SKM-1 treated with dmso at 0.1 percent for 144 hours (cell line): ENCODE measurements at regions not wholly inside any gene's neighbourhood (a gene's known extent, or its start where the extent isn't known, plus 50 kb on each side); places are given as distances from the start of the nearest gene placed in this dataset.

Source experiments
- DNase-seq: peaks from one replicate; lab custom pipeline; 2025; ENCODE audit not compliant: unreplicated experiment; lab: John Stamatoyannopoulos, UW

- DNase-seq: no peak
Observed at GRCh38 chr11:19377881-19378280, 137.1 kb upstream of the E2F8 start.

DNA sequence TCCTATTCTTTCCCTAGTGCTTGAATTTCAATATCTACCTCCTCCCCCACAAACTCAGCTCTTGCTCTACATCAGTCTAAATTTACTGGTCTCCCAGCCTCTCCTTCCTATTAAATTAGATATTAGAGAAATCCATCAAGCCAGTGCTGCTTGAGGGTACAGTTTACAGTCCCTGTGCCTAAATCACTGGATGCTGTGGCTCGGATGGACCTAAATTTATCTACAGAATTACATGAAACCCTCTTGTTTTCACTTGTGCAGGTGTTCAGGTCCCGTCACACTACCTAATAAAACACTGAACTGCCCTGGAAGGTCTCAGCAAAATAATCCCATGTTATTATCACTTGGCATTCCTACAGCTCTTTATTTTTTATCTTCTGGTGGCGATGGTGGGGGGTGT lies 134.7 kb upstream of the E2F8 start:
- DNase-seq: no peak

- no peak for DNase-seq
Observed at GRCh38 chr11:19374151-19374569, 133.4 kb upstream of the E2F8 start.

DNA sequence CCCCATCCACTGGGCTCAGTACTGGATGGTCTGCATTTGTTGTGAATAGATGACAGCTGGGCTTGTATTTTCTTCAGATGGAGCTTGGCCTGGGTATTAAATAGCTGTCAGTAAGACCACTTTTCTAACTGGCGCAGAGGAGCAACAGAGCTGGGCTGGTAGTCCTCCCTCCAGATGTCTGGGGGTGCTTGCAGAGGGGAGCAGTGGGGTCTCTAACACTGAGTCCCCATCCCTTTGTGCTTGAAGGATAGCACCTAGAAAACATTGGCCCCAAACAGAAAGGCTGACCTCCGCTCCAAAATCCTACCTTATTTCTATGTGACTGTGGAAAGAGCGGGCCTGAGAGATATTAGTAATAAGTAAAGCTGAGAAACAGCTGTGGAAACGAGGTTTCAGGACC lies 131.6 kb upstream of the E2F8 start:
- DNase-seq: no peak

GRCh38 chr11:19370100-19370861 lies 129.5 kb upstream of the E2F8 start:
- no peak for DNase-seq

DNA sequence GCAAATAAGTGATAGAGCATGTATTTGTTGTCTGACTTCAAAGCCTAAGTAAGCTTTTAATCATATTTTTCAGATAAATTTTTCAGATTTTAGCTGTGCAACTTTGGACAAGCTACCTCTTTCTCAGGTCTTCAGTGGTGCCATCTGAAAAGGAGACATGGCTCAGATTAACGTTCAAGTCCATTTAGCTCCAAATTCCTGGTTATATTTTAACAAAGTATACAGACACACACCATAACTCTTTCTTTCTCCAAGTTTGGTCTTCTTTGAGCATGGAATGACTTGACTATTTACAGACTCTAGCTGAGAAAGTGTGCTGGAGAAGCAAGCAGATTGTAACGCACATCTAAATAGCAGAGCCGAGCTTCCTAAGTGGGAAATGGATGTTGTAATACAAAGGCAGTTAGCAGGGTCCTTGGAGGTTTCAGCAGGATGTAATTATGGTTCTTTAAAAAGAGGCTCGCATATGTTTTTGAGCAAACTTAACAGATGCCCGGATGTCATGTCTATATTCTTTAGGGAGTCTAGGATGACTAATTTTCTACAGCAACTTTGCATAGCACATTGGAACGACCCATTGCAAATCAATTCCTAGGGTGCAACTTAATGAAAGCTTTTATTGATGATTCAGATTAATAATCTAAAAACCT lies 128.1 kb upstream of the E2F8 start:
- DNase-seq: no peak

GRCh38 chr11:19366992-19367709 lies 126.4 kb upstream of the E2F8 start:
- DNase-seq: no peak

DNA sequence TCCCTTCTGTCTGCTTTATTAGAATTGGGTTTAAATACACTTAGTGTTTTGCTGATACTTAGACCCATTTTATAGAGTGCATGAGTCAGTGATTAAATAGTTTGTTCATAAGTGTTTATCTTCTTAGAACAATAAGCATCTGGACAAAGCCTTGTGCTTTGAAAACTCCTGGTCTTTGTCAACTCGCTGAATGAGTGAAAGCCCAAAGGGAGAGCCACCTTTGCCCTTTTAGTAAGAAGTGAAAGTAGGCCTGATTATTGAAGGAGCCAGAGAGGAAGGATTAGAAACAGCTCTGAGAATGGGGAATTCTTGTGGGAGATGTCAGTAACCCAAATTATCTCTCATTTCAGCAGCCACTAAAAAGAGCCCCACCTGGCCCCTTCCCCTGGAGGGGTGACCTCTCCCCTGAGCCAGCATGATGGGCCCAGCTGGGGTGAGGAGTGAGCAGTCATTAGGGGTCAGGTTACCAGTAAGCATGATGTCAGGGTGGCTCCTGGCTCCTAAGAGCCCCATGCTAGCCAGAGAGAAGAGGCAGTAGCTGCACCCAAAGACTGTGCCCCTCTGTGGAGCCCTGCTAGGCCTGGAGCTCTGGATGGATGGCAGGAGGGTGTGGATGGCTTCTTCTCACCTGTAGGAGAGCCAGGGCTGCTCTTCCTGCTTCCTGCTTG lies 125.1 kb upstream of the E2F8 start:
- DNase-seq: no peak

DNA sequence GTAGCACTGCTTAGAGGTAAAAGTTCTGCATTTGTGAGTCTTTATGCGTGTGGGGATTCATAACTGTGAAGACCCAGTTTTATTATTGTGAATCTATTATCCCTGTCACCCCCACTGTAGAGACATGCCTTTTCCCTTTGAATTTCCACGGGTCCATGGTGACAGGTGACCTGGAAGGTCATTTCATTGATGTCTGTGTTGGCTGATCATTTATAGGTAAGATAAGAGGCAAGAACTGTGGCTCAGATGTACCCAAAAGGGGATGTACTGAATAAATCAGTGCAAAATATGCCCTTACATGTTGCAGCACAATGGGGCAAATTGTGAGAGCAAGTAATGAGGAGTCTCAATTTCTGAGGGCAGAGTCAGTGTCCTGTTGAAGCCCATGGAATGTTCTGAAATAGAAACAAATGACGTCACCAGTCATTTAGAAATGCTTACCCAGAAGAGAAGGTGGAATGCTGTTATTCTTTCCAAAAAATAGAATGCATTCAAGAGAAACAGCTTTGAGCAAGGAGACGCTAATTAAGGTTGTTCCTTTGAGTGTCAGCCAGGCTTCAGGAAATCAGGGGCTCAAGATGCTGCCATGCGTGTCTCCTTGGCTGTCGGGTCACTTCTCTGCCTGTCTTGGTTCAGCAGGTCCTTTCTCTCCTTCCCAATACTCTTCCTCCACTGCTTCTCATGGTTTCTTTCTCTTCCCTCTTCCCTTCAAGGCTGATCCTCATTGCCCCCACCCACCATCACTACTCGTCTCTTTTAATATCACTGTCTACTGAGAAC lies 118.7 kb upstream of the E2F8 start:
- DNase-seq: no peak

DNA sequence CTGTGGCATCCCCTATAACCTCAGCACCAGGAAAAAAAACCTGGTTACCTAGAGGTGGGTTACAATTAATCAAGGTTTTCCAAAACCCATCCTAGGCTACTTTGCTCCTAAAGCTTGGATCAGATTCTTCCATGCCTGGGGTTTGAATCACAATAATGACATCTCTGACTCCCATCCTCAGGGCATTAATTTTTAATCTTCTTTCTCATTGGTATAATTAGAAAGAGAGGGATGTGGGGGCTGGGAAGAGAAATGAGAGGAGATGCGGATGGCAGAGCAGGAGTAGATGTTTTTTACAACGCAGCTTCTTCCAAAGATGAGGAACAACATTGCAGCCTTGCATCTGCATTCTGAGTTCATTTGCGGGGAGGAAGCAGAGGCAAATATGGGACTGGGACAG lies 117.2 kb upstream of the E2F8 start:
- no peak for DNase-seq

GRCh38 chr11:19355601-19356000 lies 114.9 kb upstream of the E2F8 start:
- DNase-seq: no peak

- no peak for DNase-seq
Observed at GRCh38 chr11:19353287-19353850, 112.6 kb upstream of the E2F8 start.

DNA sequence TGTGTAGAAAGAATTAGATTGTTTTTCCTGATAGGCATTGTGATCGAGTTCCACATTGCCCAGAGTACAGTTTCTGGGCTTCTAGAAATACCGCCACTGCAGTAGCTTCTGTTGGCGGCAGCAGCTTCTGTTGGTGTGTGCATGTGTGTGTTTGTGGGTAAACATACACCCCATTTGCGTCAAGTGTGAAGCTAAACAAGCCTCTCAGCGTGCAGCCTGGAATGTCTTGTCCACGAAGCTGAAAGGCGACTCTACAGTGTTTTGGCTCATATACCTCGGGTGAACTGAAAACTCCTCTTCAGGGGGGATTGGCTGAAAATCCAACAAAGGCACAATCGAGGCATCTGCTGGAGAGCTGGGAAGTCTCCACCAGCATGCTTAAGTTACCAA lies 112.0 kb upstream of the E2F8 start:
- no peak for DNase-seq

- no peak for DNase-seq
Observed at GRCh38 chr11:19352072-19352770, 111.5 kb upstream of the E2F8 start.

- DNase-seq: no peak
Observed at GRCh38 chr11:19351426-19351825, 110.7 kb upstream of the E2F8 start.

- no peak for DNase-seq
Observed at GRCh38 chr11:19350160-19350559, 109.4 kb upstream of the E2F8 start.

GRCh38 chr11:19349340-19350025 lies 108.7 kb upstream of the E2F8 start:
- no peak for DNase-seq

GRCh38 chr11:19347911-19348310 lies 107.2 kb upstream of the E2F8 start:
- no peak for DNase-seq
